Mucosa of stomach (tissue), 1 donor: ENCODE measurements at regions not wholly inside any gene's neighbourhood (a gene's known extent, or its start where the extent isn't known, plus 50 kb on each side); places are given as distances from the start of the nearest gene placed in this dataset.

Source experiments
- H3K27me3 ChIP-seq: one replicate; pipeline ENCODE4 v1.7.0; 2013; ENCODE audit warnings: mild to moderate bottlenecking, low read length; ENCODE audit not compliant: control insufficient read depth, insufficient read depth
- H3K36me3 ChIP-seq: one replicate; pipeline ENCODE4 v1.7.0; 2013; ENCODE audit warnings: low read length; ENCODE audit not compliant: control insufficient read depth, insufficient read depth
- H3K4me1 ChIP-seq: one replicate; pipeline ENCODE4 v1.7.0; 2013; ENCODE audit warnings: mild to moderate bottlenecking, low read length; ENCODE audit not compliant: control insufficient read depth, insufficient read depth
- H3K4me3 ChIP-seq: one replicate; pipeline ENCODE4 v1.7.0; 2013; ENCODE audit warnings: low read length
- H3K9ac ChIP-seq: one replicate; pipeline ENCODE4 v1.7.0; 2013; ENCODE audit warnings: mild to moderate bottlenecking, low read length, moderate library complexity
- H3K9me3 ChIP-seq: one replicate; pipeline ENCODE4 v1.7.0; 2013; ENCODE audit warnings: mild to moderate bottlenecking, low read length, moderate library complexity; ENCODE audit not compliant: control insufficient read depth
- donor health status: Pancreatic carcinoma.

- H3K4me3 ChIP-seq: no peak overlapping the region
- no peaks in the 10 kb centered on the region for H3K27me3 ChIP-seq
- H3K36me3 ChIP-seq: no peaks in the 10 kb centered on the region
- no peaks in the 10 kb centered on the region for H3K4me1 ChIP-seq
- H3K9ac ChIP-seq: no peak overlapping the region
- no peaks in the 10 kb centered on the region for H3K9me3 ChIP-seq
These were observed 55.0 kb downstream of the SOX4 start for GRCh38 chr6:21648475-21649050.

GRCh38 chr6:21653323-21653722 lies 59.8 kb downstream of the SOX4 start:
- no peaks in the 10 kb centered on the region for H3K9me3 ChIP-seq
- H3K4me3 ChIP-seq: no peak overlapping the region
- H3K36me3 ChIP-seq: no peaks in the 10 kb centered on the region
- no peaks in the 10 kb centered on the region for H3K27me3 ChIP-seq
- H3K9ac ChIP-seq: no peak overlapping the region
- no peaks in the 10 kb centered on the region for H3K4me1 ChIP-seq

GRCh38 chr6:21653905-21654304 lies 60.4 kb downstream of the SOX4 start:
- Histone ChIP-seq H3K4me1 (no peaks in the 10 kb centered on the region), H3K9ac (no peak overlapping the region), H3K4me3 (no peak overlapping the region), H3K36me3 (no peaks in the 10 kb centered on the region), H3K9me3 (no peaks in the 10 kb centered on the region), H3K27me3 (no peaks in the 10 kb centered on the region)

GRCh38 chr6:21654361-21654760 lies 60.8 kb downstream of the SOX4 start:
- no peaks in the 10 kb centered on the region for H3K9me3 ChIP-seq
- H3K9ac ChIP-seq: no peak overlapping the region
- H3K27me3 ChIP-seq: no peaks in the 10 kb centered on the region
- no peaks in the 10 kb centered on the region for H3K4me1 ChIP-seq
- no peak overlapping the region for H3K4me3 ChIP-seq
- no peaks in the 10 kb centered on the region for H3K36me3 ChIP-seq

- no peak overlapping the region for H3K9ac ChIP-seq
These were observed 70.4 kb downstream of the SOX4 start for GRCh38 chr6:21663966-21664313.

GRCh38 chr6:21664314-21665109 lies 71.0 kb downstream of the SOX4 start:
- H3K36me3 ChIP-seq: no peaks in the 10 kb centered on the region
- peak overlapping the region; percentile 4 for H3K4me3 ChIP-seq
- H3K4me1 ChIP-seq: no peaks in the 10 kb centered on the region
- H3K9ac ChIP-seq: no peak overlapping the region
- H3K27me3 ChIP-seq: peaks cover 59% of the 10 kb centered on the region
- no peaks in the 10 kb centered on the region for H3K9me3 ChIP-seq

More at GRCh38 chr6:21663966-21664313, 70.4 kb downstream of the SOX4 start:
- Histone ChIP-seq H3K4me1 (no peaks in the 10 kb centered on the region), H3K36me3 (no peaks in the 10 kb centered on the region), H3K9me3 (no peaks in the 10 kb centered on the region), H3K27me3 (peaks cover 59% of the 10 kb centered on the region), H3K4me3 (no peak overlapping the region)

GRCh38 chr6:21665110-21665391 lies 71.5 kb downstream of the SOX4 start:
- no peaks in the 10 kb centered on the region for H3K4me1 ChIP-seq
- peaks cover 59% of the 10 kb centered on the region for H3K27me3 ChIP-seq
- H3K4me3 ChIP-seq: no peak overlapping the region
- H3K9me3 ChIP-seq: no peaks in the 10 kb centered on the region
- no peaks in the 10 kb centered on the region for H3K36me3 ChIP-seq
- H3K9ac ChIP-seq: no peak overlapping the region

GRCh38 chr6:21665392-21666200 lies 72.0 kb downstream of the SOX4 start:
- Histone ChIP-seq H3K9me3 (no peaks in the 10 kb centered on the region), H3K27me3 (peaks cover 59% of the 10 kb centered on the region), H3K4me1 (no peaks in the 10 kb centered on the region), H3K9ac (no peak overlapping the region), H3K36me3 (no peaks in the 10 kb centered on the region), H3K4me3 (peak overlapping the region; percentile 19)

GRCh38 chr6:21666201-21666691 lies 72.7 kb downstream of the SOX4 start:
- Histone ChIP-seq H3K27me3 (peaks cover 59% of the 10 kb centered on the region), H3K4me3 (no peak overlapping the region), H3K9ac (peak overlapping the region; percentile 59), H3K9me3 (no peaks in the 10 kb centered on the region), H3K4me1 (no peaks in the 10 kb centered on the region), H3K36me3 (no peaks in the 10 kb centered on the region)

GRCh38 chr6:21666853-21667681 lies 73.5 kb downstream of the SOX4 start:
- Histone ChIP-seq H3K4me1 (no peaks in the 10 kb centered on the region), H3K9ac (peak overlapping the region; percentile 59), H3K27me3 (peaks cover 59% of the 10 kb centered on the region), H3K4me3 (no peak overlapping the region), H3K9me3 (no peaks in the 10 kb centered on the region), H3K36me3 (no peaks in the 10 kb centered on the region)

GRCh38 chr6:21668795-21669194 lies 75.2 kb downstream of the SOX4 start:
- H3K27me3 ChIP-seq: peaks cover 46% of the 10 kb centered on the region
- no peaks in the 10 kb centered on the region for H3K36me3 ChIP-seq
- no peak overlapping the region for H3K4me3 ChIP-seq
- no peak overlapping the region for H3K9ac ChIP-seq
- no peaks in the 10 kb centered on the region for H3K4me1 ChIP-seq
- H3K9me3 ChIP-seq: no peaks in the 10 kb centered on the region
